COLO668 (cell line): ENCODE measurements at regions not wholly inside any gene's neighbourhood (a gene's known extent, or its start where the extent isn't known, plus 50 kb on each side); places are given as distances from the start of the nearest gene placed in this dataset.
A peak's percentile ranks its signal among the peaks of the same experiment; 100 is the strongest.

ENCODE experiments used
- DNase-seq: peaks from one replicate; lab custom pipeline; 2025; ENCODE audit not compliant: unreplicated experiment; lab: John Stamatoyannopoulos, UW

- DNase-seq, result no peak
Observed at GRCh38 chr3:34008836-34009809, 210.7 kb downstream of the PDCD6IP start.

DNA sequence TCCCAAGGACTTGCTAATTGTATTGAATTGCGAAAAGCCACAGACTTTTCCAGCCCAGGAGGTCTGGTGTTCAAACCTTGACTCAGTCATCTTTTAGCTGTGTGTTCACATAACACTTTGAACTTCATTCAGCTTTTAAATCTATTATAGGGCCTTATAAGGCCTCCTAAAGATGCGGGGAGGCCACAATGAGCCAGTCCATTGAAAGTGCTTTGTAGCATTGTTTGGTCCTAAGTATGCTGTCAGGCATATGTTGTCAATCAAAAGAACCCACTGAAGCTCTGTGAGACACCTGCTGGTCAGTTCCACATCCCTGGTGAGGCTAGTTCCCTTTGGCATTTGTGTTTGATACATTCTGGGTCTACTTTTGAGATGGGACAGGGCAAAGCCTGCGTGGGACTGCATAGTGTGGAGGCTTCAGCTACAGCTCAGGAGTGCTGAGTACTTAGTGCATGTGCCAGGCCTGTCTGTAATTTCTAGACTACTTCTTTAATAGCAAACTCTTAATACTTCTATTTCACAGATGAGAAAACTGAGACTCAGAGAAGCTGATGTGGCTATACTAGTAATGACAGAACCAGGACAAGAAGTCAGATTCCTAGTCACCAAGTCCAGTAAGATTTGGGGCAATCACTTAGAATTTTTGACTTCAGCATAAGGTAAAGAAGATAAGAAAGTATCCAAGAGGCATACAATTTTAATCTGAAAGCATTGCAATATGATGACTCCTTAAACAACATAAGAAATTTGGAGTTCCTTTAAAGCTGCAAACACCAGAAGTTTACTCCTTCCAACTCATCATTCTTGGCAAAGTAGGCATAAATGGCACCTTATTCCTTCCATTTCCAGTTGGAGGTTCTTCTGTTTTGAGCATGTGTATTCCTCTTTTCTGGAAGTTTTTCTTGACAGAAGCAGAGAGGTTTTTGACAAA lies 213.0 kb downstream of the PDCD6IP start:
- no peak for DNase-seq

- peak; percentile 17 for DNase-seq
Observed at GRCh38 chr3:34012102-34012461, 213.7 kb downstream of the PDCD6IP start.

DNA sequence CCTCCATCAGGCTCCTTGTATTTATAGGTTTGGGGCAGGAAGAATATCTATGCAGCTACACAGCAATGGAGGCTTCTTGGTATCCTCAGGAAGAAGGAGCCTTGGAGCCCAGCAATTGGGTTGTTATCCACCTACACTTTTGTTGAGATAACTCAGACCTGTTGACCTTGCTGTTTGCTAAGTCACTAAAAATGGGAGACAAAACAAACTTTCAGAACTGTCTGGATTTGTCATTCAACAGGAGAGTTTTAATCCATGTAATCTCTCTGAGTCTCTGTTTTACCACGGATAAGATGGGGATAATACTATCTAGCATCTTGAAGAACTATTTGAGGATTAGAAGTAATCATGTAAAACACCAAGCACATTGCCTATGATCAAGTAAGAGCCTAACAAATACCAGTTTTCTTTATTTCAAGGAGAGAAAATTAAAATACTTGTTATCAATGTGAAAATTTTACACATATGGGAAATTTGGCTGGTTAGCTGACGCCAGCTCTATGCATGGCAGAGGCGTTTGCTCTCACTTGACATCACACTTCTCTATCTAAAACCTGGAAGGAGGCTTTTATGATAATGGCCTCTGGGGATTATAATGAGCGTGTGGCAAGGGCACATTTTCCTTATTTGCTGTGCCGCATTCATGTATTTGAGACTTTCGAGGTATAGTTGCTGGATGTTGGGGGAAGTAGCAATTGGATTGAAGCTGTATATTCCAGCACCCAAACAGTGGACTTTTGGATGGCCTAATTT lies 215.6 kb downstream of the PDCD6IP start:
- no peak for DNase-seq

GRCh38 chr3:34015204-34016142 lies 217.0 kb downstream of the PDCD6IP start:
- DNase-seq, result no peak

DNA sequence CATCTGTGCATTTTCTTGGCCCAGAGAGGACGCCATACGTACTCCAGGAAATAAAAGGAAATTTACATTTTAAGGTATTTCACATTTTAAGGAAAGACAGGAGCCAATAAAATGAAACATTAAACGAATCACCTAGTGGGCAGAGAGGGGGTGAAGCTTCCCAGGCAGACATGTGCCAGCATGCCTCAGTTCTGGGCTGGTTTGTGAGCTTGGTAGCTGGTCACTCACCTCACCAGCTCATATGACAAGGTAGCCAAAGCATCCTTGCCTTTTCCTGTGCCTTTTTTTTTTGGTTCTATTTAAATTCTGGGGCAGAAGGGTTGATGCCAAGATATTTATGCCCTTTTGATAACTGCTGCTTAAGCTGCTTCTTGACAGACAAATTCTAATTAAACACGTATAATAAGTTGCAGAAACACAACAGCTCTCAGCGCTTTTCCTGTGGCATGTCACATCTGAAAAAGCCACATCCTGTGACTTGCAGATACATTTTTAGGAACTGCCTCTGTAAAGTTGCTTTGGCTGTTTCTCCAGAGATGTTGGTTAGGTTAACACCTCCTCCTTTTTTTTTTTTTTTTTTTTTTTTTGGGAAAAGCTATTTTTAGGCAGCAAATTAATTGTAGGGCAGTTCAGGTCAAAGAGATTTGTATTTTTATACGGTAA lies 218.6 kb downstream of the PDCD6IP start:
- no peak for DNase-seq

DNA sequence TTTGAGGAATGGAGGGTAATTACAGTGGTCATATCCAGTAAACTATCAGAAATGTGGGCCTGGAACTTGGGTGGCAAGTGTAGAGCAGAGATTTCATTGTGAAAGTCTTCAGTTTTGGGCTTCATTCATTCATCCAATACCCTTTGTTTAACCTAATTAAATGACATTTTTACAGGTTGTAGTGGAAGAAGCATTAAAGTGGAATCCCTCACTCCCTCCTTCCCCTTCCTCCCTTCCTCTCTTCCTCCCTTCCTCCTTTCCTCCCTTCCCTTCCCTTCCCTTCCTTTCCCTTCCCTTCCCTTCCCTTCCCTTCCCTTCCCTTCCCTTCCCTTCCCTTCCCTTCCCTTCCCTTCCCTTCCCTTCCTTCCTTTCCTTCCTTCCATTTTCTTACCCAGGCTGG lies 219.3 kb downstream of the PDCD6IP start:
- no peak for DNase-seq

GRCh38 chr3:34019158-34019557 lies 220.7 kb downstream of the PDCD6IP start:
- DNase-seq, result no peak

DNA sequence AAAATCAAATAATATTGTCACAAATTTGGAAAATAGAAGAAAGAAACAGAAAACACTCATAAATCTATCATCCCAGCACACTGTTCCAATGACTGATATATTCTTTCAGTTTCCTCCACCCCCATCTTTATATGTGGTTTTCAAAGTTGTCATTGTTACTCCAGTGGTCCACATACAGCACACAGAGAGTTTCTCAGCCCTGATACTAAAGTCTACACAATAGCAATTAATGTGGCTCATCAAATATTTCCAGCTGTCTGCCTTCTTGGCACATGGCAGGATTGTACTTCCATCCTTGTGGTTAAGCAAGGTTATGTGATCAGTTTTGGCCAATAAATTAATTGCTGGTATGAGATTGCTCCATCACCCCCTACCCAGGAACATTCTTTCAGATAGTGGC lies 221.7 kb downstream of the PDCD6IP start:
- no peak for DNase-seq

- DNase-seq, result no peak
Observed at GRCh38 chr3:34020726-34021680, 222.6 kb downstream of the PDCD6IP start.

DNA sequence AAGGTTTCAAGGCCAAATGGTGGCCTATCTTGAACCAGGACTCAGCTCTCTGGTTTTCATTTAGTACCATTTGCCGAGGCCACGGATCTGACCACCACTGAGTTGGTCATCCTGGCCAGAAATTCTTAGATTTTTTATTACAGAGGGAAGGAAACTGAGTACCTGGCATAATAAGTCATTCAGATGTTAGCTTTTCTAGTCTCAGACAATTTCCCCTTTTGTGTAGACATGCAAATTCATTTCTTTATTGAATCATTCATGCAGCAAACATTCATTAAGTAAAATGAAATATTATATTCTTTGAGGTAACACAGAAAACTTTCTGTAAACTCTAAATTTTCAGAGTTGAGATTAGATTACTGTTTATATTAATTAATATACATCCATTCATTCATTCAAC lies 223.7 kb downstream of the PDCD6IP start:
- DNase-seq, result no peak

DNA sequence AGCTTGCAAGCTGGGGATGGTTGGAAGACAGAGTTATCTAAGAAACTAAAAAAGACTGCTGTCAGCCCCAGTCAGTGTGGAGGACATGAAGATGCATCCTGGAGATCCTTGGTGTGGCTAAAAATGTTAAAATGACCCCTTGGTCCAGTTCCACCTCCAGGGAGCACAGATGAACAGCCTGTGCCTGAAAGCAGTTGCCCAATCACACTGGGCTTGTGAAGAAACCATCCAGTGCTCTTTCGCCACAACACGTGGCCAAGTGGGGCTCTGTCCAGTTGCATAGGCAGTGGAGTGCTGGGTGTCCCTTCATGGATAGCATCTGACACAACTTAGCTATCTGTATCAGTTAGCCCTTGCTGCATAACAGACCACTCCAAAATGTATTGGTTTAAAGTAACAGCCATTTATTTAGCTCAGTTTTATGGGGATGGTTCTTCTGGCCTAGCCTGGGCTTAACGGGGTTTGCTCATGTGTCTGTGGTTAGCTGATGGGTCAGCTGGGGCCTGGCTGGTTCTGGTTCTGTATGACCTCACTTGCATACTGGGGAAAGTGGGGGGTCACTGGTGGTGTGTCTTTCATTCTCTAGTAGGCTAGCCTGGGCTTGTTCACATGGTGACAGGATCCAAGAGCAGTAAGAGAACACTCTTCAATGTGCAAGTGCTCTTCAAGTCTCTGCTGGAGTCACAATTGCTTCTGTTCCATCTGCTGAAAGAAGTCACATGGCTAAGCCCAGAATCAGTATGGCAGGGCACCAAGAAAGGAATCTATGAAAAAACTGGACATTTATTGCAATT lies 226.2 kb downstream of the PDCD6IP start:
- no peak for DNase-seq

DNA sequence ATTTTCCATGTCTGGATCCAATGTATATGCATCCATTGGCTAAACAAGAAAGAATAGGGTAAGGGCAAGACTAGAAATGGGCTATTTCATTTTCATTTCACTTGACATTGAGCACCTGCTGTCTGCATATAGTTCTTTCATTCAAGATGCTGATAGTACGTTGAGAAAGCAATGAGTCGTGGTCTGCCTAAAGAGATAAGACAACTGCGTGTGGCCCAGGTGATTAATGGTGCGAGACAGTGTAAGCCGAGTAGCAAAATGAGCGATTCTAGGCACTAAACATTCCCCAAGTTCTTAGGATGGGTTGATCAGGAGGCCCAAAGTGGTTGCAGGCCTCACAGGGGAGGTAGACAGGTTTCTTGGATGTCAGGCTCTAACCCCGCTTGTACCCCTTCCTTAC lies 235.4 kb downstream of the PDCD6IP start:
- DNase-seq, result no peak

DNA sequence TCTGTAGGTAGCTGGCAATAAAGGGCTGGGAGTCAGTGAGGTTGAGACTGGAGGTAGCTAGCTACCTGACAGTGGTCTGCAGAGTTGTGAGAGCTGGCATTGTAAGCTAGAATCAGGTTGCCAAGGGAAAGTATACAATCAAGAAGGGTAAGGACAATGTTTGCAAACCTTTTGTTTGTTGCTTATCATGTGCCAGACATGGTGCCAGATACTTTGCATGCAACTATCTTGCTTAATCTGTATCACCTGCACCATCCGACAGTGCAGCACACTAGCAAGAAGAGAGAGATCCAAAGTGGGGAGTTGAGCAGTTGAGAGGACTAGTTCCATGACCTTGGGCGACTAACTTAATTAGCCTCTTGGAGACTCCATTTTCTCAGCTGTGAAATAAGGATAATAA lies 236.4 kb downstream of the PDCD6IP start:
- DNase-seq, result no peak

- no peak for DNase-seq
Observed at GRCh38 chr3:34035775-34036174, 237.3 kb downstream of the PDCD6IP start.

DNA sequence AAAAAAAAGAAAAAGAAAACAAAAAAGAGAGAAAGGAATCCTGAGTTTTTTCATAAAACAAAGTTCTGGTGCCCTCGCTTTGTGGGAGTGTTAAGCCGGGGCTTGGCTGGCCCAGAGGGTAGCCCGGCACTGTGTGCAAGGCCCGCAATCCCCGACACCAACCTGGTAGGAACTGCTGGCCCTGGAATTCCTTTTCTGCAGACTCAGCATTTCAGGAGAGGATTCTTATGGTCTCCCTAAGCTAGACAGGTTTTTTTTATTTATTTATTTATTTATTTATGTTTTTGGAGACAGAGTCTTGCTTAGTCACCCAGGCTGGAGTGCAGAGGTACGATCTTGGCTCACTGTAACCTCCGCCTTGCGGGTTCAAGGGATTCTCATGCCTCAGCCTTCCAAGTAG lies 238.8 kb downstream of the PDCD6IP start:
- no peak for DNase-seq

- DNase-seq, result no peak
Observed at GRCh38 chr3:34038131-34038530, 239.7 kb downstream of the PDCD6IP start.

DNA sequence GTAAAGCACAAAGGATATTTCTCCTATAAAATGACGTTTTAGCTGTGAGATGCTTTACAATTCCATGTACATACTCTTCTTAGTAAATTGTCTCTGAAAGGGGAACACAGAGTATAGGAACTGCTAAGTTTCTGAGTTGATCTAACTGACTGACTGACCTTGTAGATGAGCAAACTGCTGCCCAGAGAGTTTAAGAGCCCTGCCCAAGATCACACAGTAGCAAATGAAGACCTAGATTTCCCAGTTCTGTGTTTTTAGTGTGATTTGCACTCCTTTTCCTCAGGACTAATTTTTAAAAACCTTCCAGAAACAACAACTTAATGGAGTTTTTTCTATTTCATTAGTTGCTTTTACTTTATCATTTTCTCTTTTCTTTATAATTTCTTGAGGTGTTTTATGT lies 247.7 kb downstream of the PDCD6IP start:
- no peak for DNase-seq
